ENCODE measurements at regions not wholly inside any gene's neighbourhood (a gene's known extent, or its start where the extent isn't known, plus 50 kb on each side); places are given as distances from the start of the nearest gene placed in this dataset.

GRCh38 chr4:57971261-57971660 lies 861.1 kb upstream of the IGFBP7 start:
- FAIRE-seq (no peak), DNase-seq (ENCODE audit: low read depth, low spot score) (no peak), ATAC-seq (no peak)
- intact Hi-C loops (cut with micrococcal nuclease; ENCODE audit: unreplicated experiment): no loop called here
- BruUV-seq (replicated peaks): no TSS peak
- no peaks in the 10 kb centered on the region for H3K36me3 ChIP-seq (ENCODE audit: control insufficient read depth in 2 of 2, insufficient read depth in 2 of 2, low read length in 1 of 2)
- H3K4me3 ChIP-seq: no peak overlapping the region
- TF ChIP-seq SMAD1 (IDR thresholded peaks at IDR 0.05; ENCODE audit: low read depth, partially characterized antibody) (no peak), ASH2L (IDR thresholded peaks at IDR 0.05; ENCODE audit: borderline replicate concordance, low read depth) (no peak), CUX1 (IDR thresholded peaks at IDR 0.05; ENCODE audit: insufficient replicate concordance, low read depth, low read length) (no peak), CBX5 (IDR thresholded peaks at IDR 0.05; ENCODE audit: low read depth) (no peak), YBX1 (IDR thresholded peaks at IDR 0.05) (no peak), RAD21 (IDR thresholded peaks at IDR 0.05; ENCODE audit: insufficient read depth, low read depth, low read length) (no peak), ZNF687 (IDR thresholded peaks at IDR 0.05) (no peak), BMI1 (IDR thresholded peaks at IDR 0.05; ENCODE audit: borderline replicate concordance) (no peak)
- no peaks in the 10 kb centered on the region for H4K20me1 ChIP-seq (ENCODE audit: control insufficient read depth, insufficient read depth)
- H3K4me1 ChIP-seq (ENCODE audit: control insufficient read depth, insufficient read depth, low read length): no peaks in the 10 kb centered on the region
- no peaks in the 10 kb centered on the region for H3K79me2 ChIP-seq (ENCODE audit: control insufficient read depth, insufficient read depth, low read length)
- CTCF ChIA-PET: no interaction called here
- H3K27me3 ChIP-seq (replicated peaks in 1 of 2; ENCODE audit: control insufficient read depth in 2 of 2, insufficient read depth in 2 of 2, low read length in 1 of 2): no peaks in the 10 kb centered on the region
- H3K27ac ChIP-seq (ENCODE audit: control insufficient read depth, insufficient read depth): no peak overlapping the region
- SMC1A ChIA-PET (ENCODE audit: uncharacterized antibody, unreplicated experiment): no interaction called here
- H3K4me2 ChIP-seq (ENCODE audit: control insufficient read depth, insufficient read depth): no peak overlapping the region
- H2AFZ ChIP-seq (ENCODE audit: control insufficient read depth, low read depth, low read length): no peak overlapping the region
- no peaks in the 10 kb centered on the region for H3K9me3 ChIP-seq (replicated peaks; ENCODE audit: control insufficient read depth, insufficient read depth, low read length)
- in situ Hi-C loops (cut with MboI): no loop called here
- no peak overlapping the region for H3K9ac ChIP-seq (ENCODE audit: control insufficient read depth, insufficient read depth, low read length)
- POLR2A ChIA-PET: no interaction called here
- RAD21 ChIA-PET (ENCODE audit: unreplicated experiment): interaction anchor here (0.7 kb wide), 1 partner anchor 68 kb away, joined by 3 read pairs; no protein-coding TSS in a partner anchor

Data from GM12878 (cell line).